ENCODE measurements at regions not wholly inside any gene's neighbourhood (a gene's known extent, or its start where the extent isn't known, plus 50 kb on each side); places are given as distances from the start of the nearest gene placed in this dataset.

DNA sequence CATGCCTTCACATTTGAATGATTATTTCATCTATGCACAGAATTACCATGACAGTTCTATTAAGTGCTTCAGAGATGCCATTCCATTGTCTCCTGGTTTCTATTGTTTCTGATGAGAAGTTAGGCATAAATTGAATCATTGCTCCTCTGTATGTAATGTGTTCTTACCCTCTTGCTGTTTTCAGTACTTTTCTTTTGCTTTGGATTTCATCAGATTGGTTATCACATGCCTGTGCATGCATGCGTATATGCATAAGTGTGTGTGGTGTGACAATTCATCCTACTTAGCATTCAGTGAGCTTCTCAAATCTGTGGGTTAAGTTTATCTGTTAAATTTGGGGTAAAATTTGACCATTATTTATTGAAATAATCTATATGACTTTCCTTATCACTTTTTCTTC, 263.3 kb upstream of the RND3 start:
- no peak for TF ChIP-seq FOXP2 (optimal IDR thresholded peaks at IDR 0.05; ENCODE audit: borderline replicate concordance, extremely low read depth, extremely low read length, insufficient read depth)
- TF ChIP-seq, protein P1, sequence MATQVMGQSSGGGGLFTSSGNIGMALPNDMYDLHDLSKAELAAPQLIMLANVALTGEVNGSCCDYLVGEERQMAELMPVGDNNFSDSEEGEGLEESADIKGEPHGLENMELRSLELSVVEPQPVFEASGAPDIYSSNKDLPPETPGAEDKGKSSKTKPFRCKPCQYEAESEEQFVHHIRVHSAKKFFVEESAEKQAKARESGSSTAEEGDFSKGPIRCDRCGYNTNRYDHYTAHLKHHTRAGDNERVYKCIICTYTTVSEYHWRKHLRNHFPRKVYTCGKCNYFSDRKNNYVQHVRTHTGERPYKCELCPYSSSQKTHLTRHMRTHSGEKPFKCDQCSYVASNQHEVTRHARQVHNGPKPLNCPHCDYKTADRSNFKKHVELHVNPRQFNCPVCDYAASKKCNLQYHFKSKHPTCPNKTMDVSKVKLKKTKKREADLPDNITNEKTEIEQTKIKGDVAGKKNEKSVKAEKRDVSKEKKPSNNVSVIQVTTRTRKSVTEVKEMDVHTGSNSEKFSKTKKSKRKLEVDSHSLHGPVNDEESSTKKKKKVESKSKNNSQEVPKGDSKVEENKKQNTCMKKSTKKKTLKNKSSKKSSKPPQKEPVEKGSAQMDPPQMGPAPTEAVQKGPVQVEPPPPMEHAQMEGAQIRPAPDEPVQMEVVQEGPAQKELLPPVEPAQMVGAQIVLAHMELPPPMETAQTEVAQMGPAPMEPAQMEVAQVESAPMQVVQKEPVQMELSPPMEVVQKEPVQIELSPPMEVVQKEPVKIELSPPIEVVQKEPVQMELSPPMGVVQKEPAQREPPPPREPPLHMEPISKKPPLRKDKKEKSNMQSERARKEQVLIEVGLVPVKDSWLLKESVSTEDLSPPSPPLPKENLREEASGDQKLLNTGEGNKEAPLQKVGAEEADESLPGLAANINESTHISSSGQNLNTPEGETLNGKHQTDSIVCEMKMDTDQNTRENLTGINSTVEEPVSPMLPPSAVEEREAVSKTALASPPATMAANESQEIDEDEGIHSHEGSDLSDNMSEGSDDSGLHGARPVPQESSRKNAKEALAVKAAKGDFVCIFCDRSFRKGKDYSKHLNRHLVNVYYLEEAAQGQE (IDR thresholded peaks at IDR 0.05; ENCODE audit: insufficient read depth in 1 of 2, low read depth in 2 of 2, low read length in 2 of 2), result no peak
- no peak for TF ChIP-seq SIN3A (IDR thresholded peaks at IDR 0.05; ENCODE audit: borderline replicate concordance, insufficient read depth, low read length)
- no peak for TF ChIP-seq POLR2AphosphoS5 (IDR thresholded peaks at IDR 0.05; ENCODE audit: low read depth, low read length)
- TF ChIP-seq TAF1 (IDR thresholded peaks at IDR 0.05; ENCODE audit: borderline replicate concordance, insufficient read depth, low read length), result no peak

GRCh38 chr2:150742094-150742493, 254.6 kb upstream of the RND3 start:
- TF ChIP-seq SIN3A (IDR thresholded peaks at IDR 0.05; ENCODE audit: borderline replicate concordance, insufficient read depth, low read length) (no peak), TAF1 (IDR thresholded peaks at IDR 0.05; ENCODE audit: borderline replicate concordance, insufficient read depth, low read length) (no peak), FOXP2 (optimal IDR thresholded peaks at IDR 0.05; ENCODE audit: borderline replicate concordance, extremely low read depth, extremely low read length, insufficient read depth) (no peak), POLR2AphosphoS5 (IDR thresholded peaks at IDR 0.05; ENCODE audit: low read depth, low read length) (no peak)
- TF ChIP-seq, protein P1 (IDR thresholded peaks at IDR 0.05; ENCODE audit: insufficient read depth in 1 of 2, low read depth in 2 of 2, low read length in 2 of 2), result no peak

GRCh38 chr2:150735894-150736498, 248.5 kb upstream of the RND3 start:
- TF ChIP-seq FOXP2 (optimal IDR thresholded peaks at IDR 0.05; ENCODE audit: borderline replicate concordance, extremely low read depth, extremely low read length, insufficient read depth), result no peak
- TF ChIP-seq TAF1 (IDR thresholded peaks at IDR 0.05; ENCODE audit: borderline replicate concordance, insufficient read depth, low read length), result no peak
- no peak for TF ChIP-seq SIN3A (IDR thresholded peaks at IDR 0.05; ENCODE audit: borderline replicate concordance, insufficient read depth, low read length)
- TF ChIP-seq POLR2AphosphoS5 (IDR thresholded peaks at IDR 0.05; ENCODE audit: low read depth, low read length), result no peak
- TF ChIP-seq, protein P1 (IDR thresholded peaks at IDR 0.05; ENCODE audit: insufficient read depth in 1 of 2, low read depth in 2 of 2, low read length in 2 of 2), result no peak

DNA sequence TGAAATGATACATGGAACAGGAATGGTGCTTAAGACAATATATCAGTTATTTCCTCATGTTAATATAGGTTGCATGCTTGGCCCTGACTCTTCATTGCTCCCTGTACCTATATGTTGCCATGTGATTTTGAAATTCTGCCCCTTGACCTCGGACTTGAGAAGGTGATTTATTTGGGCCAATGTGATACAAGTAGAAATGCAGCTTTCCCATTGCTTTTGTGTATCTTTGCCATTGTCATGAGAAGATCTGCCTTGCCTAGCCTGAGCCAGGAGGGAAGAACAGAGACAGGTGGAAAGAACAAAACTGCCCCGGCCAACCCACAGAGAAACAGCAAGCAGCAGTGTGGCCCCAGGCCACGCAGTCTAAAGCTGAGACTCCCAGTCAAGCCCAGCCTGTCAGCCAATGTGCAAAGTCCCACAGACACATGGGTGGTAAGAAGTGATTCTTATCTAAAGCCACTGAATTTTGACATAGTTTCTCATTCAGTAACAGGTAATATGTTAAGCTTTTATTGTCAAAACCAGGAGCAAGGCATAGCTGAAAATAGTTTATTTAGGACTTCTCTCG, 245.7 kb upstream of the RND3 start:
- no peak for TF ChIP-seq TAF1 (IDR thresholded peaks at IDR 0.05; ENCODE audit: borderline replicate concordance, insufficient read depth, low read length)
- TF ChIP-seq SIN3A (IDR thresholded peaks at IDR 0.05; ENCODE audit: borderline replicate concordance, insufficient read depth, low read length), result no peak
- TF ChIP-seq, protein P1 (IDR thresholded peaks at IDR 0.05; ENCODE audit: insufficient read depth in 1 of 2, low read depth in 2 of 2, low read length in 2 of 2), result no peak
- no peak for TF ChIP-seq POLR2AphosphoS5 (IDR thresholded peaks at IDR 0.05; ENCODE audit: low read depth, low read length)

All from PFSK-1 (cell line).